Osteocyte (in vitro differentiated cells): ENCODE measurements at regions not wholly inside any gene's neighbourhood (a gene's known extent, or its start where the extent isn't known, plus 50 kb on each side); places are given as distances from the start of the nearest gene placed in this dataset.

Source experiments
- DNase-seq: peaks from one replicate; pipeline ENCODE4 v3.0.0; 2021; ENCODE audit warnings: mixed read lengths; ENCODE audit not compliant: unreplicated experiment; ENCODE audit errors: extremely low spot score
- H3K27ac Mint-ChIP-seq: one replicate; pipeline ENCODE4 v1.8.0; 2021; ENCODE audit warnings: mild to moderate bottlenecking, mixed read lengths; ENCODE audit not compliant: unreplicated experiment
- H3K27me3 Mint-ChIP-seq: one replicate; pipeline ENCODE4 v1.8.0; 2021; ENCODE audit warnings: mixed read lengths; ENCODE audit not compliant: unreplicated experiment
- H3K36me3 Mint-ChIP-seq: one replicate; pipeline ENCODE4 v1.8.0; 2021; ENCODE audit warnings: mixed read lengths; ENCODE audit not compliant: unreplicated experiment
- H3K4me1 Mint-ChIP-seq: one replicate; pipeline ENCODE4 v1.8.0; 2021; ENCODE audit warnings: mixed read lengths; ENCODE audit not compliant: unreplicated experiment
- H3K4me3 Mint-ChIP-seq: one replicate; pipeline ENCODE4 v1.8.0; 2021; ENCODE audit warnings: mild to moderate bottlenecking, moderate library complexity, mixed read lengths; ENCODE audit not compliant: unreplicated experiment
- H3K9me3 Mint-ChIP-seq: one replicate; pipeline ENCODE4 v1.8.0; 2021; ENCODE audit warnings: mixed read lengths; ENCODE audit not compliant: unreplicated experiment
- TF ChIP-seq, protein P1 (sequence below): fragments of 200-600 bp; sonication (generic); IDR thresholded peaks from 2 replicates; pipeline ENCODE4 v1.5.0; 2021; ENCODE audit warnings: antibody characterized with exemption, mild to moderate bottlenecking, moderate library complexity

DNA sequence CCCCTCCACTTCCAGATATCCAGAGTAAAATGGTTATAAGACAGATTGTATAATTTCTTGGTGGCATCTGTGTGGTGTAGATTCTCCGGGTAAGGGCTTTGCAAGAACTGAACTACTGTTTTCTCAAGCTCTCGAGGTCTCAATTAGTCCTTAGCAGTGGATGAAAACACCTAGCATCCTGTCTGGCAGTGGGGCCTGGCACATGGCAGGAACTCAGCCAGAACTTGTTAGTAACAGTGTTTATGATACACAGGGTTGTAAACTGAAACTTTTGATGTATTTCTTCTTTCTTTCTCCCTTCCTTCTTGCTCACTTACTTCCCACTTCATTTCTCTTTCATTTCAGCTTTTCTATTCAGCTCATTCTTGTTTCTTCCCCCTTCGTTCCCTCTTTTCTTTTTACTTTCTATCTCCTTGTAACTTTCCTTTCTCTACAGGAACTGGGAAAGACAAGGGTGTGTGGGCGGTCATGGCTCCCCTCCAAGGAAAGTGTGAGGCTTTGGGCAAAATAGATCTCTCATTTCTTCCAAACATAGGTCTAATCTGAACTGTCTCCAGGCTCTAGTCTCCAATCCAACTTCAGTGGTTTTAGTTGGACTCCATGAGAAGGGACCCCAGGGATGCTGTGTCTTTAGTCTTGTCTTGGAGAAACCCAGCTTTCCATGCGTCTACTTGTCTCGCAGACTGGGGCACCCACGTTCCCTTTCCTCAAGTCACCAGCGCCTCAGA, 159.7 kb downstream of the PAH start:
- H3K4me3 Mint-ChIP-seq: no peak overlapping the region
- TF ChIP-seq, protein P1, sequence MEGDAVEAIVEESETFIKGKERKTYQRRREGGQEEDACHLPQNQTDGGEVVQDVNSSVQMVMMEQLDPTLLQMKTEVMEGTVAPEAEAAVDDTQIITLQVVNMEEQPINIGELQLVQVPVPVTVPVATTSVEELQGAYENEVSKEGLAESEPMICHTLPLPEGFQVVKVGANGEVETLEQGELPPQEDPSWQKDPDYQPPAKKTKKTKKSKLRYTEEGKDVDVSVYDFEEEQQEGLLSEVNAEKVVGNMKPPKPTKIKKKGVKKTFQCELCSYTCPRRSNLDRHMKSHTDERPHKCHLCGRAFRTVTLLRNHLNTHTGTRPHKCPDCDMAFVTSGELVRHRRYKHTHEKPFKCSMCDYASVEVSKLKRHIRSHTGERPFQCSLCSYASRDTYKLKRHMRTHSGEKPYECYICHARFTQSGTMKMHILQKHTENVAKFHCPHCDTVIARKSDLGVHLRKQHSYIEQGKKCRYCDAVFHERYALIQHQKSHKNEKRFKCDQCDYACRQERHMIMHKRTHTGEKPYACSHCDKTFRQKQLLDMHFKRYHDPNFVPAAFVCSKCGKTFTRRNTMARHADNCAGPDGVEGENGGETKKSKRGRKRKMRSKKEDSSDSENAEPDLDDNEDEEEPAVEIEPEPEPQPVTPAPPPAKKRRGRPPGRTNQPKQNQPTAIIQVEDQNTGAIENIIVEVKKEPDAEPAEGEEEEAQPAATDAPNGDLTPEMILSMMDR: no peak
- no peaks in the 10 kb centered on the region for H3K4me1 Mint-ChIP-seq
- no peaks in the 10 kb centered on the region for H3K9me3 Mint-ChIP-seq
- DNase-seq: no peak
- peaks cover 35% of the 10 kb centered on the region for H3K27me3 Mint-ChIP-seq
- H3K36me3 Mint-ChIP-seq: no peaks in the 10 kb centered on the region
- H3K27ac Mint-ChIP-seq: no peak overlapping the region

DNA sequence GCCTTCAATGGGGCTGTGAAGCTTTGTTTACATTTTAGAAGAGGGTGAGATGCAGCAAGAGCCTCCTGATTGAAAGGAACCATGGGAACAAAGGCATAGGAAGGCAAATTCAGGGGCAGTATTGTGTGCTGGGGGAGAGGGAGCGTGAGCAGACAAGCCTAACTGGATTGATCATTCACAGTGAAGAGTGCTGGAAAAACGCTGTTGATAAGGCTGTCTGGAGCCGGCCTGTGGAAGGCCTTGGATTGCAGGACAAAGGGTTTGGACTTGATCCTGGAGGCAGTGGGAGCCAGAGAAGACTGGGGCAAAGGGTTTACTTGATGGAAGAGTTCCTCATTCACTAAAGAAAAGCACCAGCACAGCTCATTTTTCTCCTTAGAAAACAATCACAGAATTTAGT, 160.5 kb downstream of the PAH start:
- Mint-ChIP-seq H3K27ac (no peak overlapping the region), H3K27me3 (peaks cover 36% of the 10 kb centered on the region), H3K9me3 (no peaks in the 10 kb centered on the region), H3K4me1 (no peaks in the 10 kb centered on the region), H3K36me3 (no peaks in the 10 kb centered on the region), H3K4me3 (no peak overlapping the region)
- TF ChIP-seq, protein P1: no peak
- no peak for DNase-seq

DNA sequence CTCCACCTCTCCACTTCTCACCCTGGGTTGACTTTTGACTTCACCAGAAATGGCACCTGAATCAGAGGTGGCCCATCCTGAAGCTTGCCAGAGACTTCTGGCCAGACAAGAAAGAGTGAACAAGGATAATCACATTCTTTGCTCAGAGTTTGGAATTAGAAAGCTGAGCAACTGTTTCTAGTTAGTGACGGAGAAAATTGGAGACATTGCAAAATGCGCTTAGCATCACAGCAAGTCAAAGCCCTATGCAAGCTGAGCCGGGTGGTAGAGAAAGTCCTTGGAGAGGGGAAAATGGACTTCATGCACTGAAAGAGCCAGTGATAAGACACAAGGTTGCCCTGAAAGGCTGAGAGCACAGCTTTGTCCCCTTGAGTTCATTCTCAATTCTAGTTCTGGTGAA, 161.8 kb downstream of the PAH start:
- H3K4me3 Mint-ChIP-seq: no peak overlapping the region
- TF ChIP-seq, protein P1: no peak
- no peak overlapping the region for H3K27ac Mint-ChIP-seq
- no peaks in the 10 kb centered on the region for H3K4me1 Mint-ChIP-seq
- H3K27me3 Mint-ChIP-seq: peaks cover 29% of the 10 kb centered on the region
- DNase-seq: no peak
- no peaks in the 10 kb centered on the region for H3K9me3 Mint-ChIP-seq
- no peaks in the 10 kb centered on the region for H3K36me3 Mint-ChIP-seq

DNA sequence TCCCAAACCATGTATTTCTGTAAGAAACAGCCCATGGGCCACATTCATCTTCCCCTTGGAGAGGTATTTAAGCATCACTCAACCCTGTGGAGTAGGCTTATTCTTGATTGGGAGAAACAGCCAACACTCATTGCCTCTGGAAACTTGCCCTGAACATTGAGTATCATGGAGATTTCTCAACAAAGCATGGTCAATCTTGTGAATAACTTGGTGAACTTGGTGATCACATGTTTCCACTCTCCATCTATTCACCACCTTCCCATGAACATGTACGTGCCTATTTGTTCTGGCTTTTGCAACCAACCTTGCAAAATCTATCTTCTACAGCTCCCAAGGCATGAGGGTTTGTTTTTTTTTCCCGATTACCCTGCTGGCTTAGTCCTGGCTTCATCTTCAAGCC, 163.2 kb downstream of the PAH start:
- no peak overlapping the region for H3K27ac Mint-ChIP-seq
- TF ChIP-seq, protein P1: no peak
- H3K4me3 Mint-ChIP-seq: no peak overlapping the region
- DNase-seq: no peak
- peaks cover 18% of the 10 kb centered on the region for H3K27me3 Mint-ChIP-seq
- H3K9me3 Mint-ChIP-seq: no peaks in the 10 kb centered on the region
- H3K4me1 Mint-ChIP-seq: no peaks in the 10 kb centered on the region
- no peaks in the 10 kb centered on the region for H3K36me3 Mint-ChIP-seq

DNA sequence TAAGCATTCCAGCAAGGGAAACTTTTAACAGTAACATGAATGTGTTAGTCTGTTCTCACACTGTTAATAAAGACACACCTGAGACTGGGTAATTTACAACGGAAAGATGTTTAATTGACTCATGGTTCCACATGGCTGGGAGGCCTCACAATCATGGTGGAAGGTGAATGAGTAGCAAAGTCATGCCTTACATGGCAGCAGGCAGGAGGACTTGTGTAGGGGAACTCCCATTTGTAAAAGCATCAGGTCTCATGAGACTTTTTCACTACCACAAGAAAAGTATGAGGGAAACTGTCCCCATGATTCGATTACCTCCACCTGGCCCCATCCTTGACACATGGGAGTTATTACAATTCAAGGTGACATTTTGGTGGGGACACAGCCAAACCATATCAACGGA, 168.3 kb downstream of the PAH start:
- Mint-ChIP-seq H3K4me1 (no peaks in the 10 kb centered on the region), H3K9me3 (no peaks in the 10 kb centered on the region), H3K27me3 (peaks cover 17% of the 10 kb centered on the region), H3K27ac (no peak overlapping the region), H3K36me3 (no peaks in the 10 kb centered on the region), H3K4me3 (no peak overlapping the region)
- TF ChIP-seq, protein P1: no peak
- no peak for DNase-seq
